ENCODE measurements at regions not wholly inside any gene's neighbourhood (a gene's known extent, or its start where the extent isn't known, plus 50 kb on each side); places are given as distances from the start of the nearest gene placed in this dataset.

GRCh38 chr16:74215249-74215648 is 81.4 kb upstream of the PSMD7 start:
- TF ChIP-seq EZH2 (IDR thresholded peaks at IDR 0.05; ENCODE audit: borderline replicate concordance) (no peak), CTCF (IDR thresholded peaks at IDR 0.05; ENCODE audit: poor library complexity) (no peak), EZH2phosphoT487 (IDR thresholded peaks at IDR 0.05; ENCODE audit: low read depth, severe bottlenecking, unreplicated experiment) (no peak)
